A204.1 (cell line): ENCODE measurements at regions not wholly inside any gene's neighbourhood (a gene's known extent, or its start where the extent isn't known, plus 50 kb on each side); places are given as distances from the start of the nearest gene placed in this dataset.
"Not testable (repeated sequence)": the region's sequence is repeated elsewhere in the genome, so short reads cannot be mapped to it uniquely, and the experiment has no call there.

Source experiments
- FAIRE-seq: peaks from 2 replicates; lab custom pipeline; 2012; peaks lifted over from hg19 to GRCh38; lab: Jason Lieb, UNC

GRCh38 chr11:33970984-33971466 is 79.1 kb upstream of the LMO2 start:
- FAIRE-seq: peak; percentile 6

- FAIRE-seq: no peak
Observed at GRCh38 chr11:33967451-33967850, 75.6 kb upstream of the LMO2 start.

GRCh38 chr11:33965032-33965431 is 73.2 kb upstream of the LMO2 start:
- FAIRE-seq: no peak

- no peak for FAIRE-seq
Observed at GRCh38 chr11:33959855-33960400, 68.1 kb upstream of the LMO2 start.

- FAIRE-seq: no peak
Observed at GRCh38 chr11:33957304-33957917, 65.5 kb upstream of the LMO2 start.

- FAIRE-seq: no peak
Observed at GRCh38 chr11:33956611-33957010, 64.7 kb upstream of the LMO2 start.

- no peak for FAIRE-seq
Observed at GRCh38 chr11:33953289-33953688, 61.4 kb upstream of the LMO2 start.

- no peak for FAIRE-seq
Observed at GRCh38 chr11:33952805-33953204, 60.9 kb upstream of the LMO2 start.

GRCh38 chr11:33949252-33949913 is 57.5 kb upstream of the LMO2 start:
- FAIRE-seq: no peak

GRCh38 chr11:33948494-33948893 is 56.6 kb upstream of the LMO2 start:
- FAIRE-seq: no peak

- not testable (repeated sequence) for FAIRE-seq
Observed at GRCh38 chr11:33947918-33948317, 56.0 kb upstream of the LMO2 start.

GRCh38 chr11:33946930-33947329 is 55.1 kb upstream of the LMO2 start:
- no peak for FAIRE-seq

- FAIRE-seq: no peak
Observed at GRCh38 chr11:33945481-33946268, 53.8 kb upstream of the LMO2 start.

GRCh38 chr11:33944693-33945424 is 53.0 kb upstream of the LMO2 start:
- FAIRE-seq: no peak

- FAIRE-seq: no peak
Observed at GRCh38 chr11:33944345-33944692, 52.4 kb upstream of the LMO2 start.

GRCh38 chr11:33942954-33943353 is 51.1 kb upstream of the LMO2 start:
- no peak for FAIRE-seq

- no peak for FAIRE-seq
Observed at GRCh38 chr11:33941637-33942160, 49.8 kb upstream of the LMO2 start.
